Naive thymus-derived CD8-positive, alpha-beta T cell (primary cell): ENCODE measurements at regions not wholly inside any gene's neighbourhood (a gene's known extent, or its start where the extent isn't known, plus 50 kb on each side); places are given as distances from the start of the nearest gene placed in this dataset.

Experiments
- ATAC-seq, 2 donors: fragments of 150-1000 bp; cut with Tn5 transposase in 1 of 2; sonication (Bioruptor Pico), chemical (Tn5 transposase) in 1 of 2; 1 replicate in 1 of 2; 2 replicates in 1 of 2; pipeline ENCODE4 v1.10.0; 2021; ENCODE audit warnings: mild to moderate bottlenecking in 2 of 2, moderate library complexity in 2 of 2
- POLR2A ChIA-PET: fragments of 350-600 bp; sonication (Branson Sonifier 250); formaldehyde crosslinking; loops from one replicate; lab custom pipeline; 2021; ENCODE audit warnings: antibody characterized with exemption; lab: Charles Lee
- DNase-seq, 10 donors: peaks; one replicate each; pipeline versions ENCODE4 v3.0.0 to v3.0.0-alpha.2; 2020 to 2022
- H3K27ac Mint-ChIP-seq, 10 donors: one replicate each; pipeline ENCODE4 v1.8.0; 2020 to 2022; ENCODE audit warnings: mild to moderate bottlenecking in 10 of 10, mixed read lengths in 10 of 10, moderate library complexity in 4 of 10, inconsistent platforms in 1 of 10
- H3K27me3 Mint-ChIP-seq, 5 donors: one replicate each; pipeline ENCODE4 v1.8.0; 2021 to 2022; ENCODE audit warnings: mixed read lengths in 5 of 5
- H3K36me3 Mint-ChIP-seq, 3 donors: one replicate each; pipeline ENCODE4 v1.8.0; 2020 to 2022; ENCODE audit warnings: mixed read lengths in 3 of 3, mild to moderate bottlenecking in 2 of 3, inconsistent platforms in 1 of 3
- H3K4me1 Mint-ChIP-seq, 4 donors: one replicate each; pipeline ENCODE4 v1.8.0; 2021 to 2022; ENCODE audit warnings: mixed read lengths in 4 of 4
- H3K4me3 Mint-ChIP-seq, 10 donors: one replicate each; pipeline ENCODE4 v1.8.0; 2020 to 2022; ENCODE audit warnings: mild to moderate bottlenecking in 10 of 10, mixed read lengths in 10 of 10, moderate library complexity in 6 of 10, inconsistent platforms in 1 of 10
- H3K9me3 Mint-ChIP-seq, 9 donors: one replicate each; pipeline ENCODE4 v1.8.0; 2020 to 2022; ENCODE audit warnings: mixed read lengths in 9 of 9, mild to moderate bottlenecking in 3 of 9, inconsistent platforms in 1 of 9, moderate library complexity in 1 of 9

- POLR2A ChIA-PET = no interaction called here
- H3K4me3 Mint-ChIP-seq = no peak overlapping the region
- peaks cover 2 to 15% (median 6%) of the 10 kb centered on the region in 5 donors for H3K27me3 Mint-ChIP-seq
- H3K27ac Mint-ChIP-seq = no peak overlapping the region
- H3K9me3 Mint-ChIP-seq = no peaks in the 10 kb centered on the region
- DNase-seq = no peak
- H3K36me3 Mint-ChIP-seq = no peaks in the 10 kb centered on the region
- H3K4me1 Mint-ChIP-seq = peaks cover 0 to 3% (median 1%) of the 10 kb centered on the region in 4 donors
- no peak for ATAC-seq
These were observed 356.3 kb upstream of the PKDCC start for GRCh38 chr2:41691561-41691960.

- no peak for DNase-seq
- no peaks in the 10 kb centered on the region for H3K9me3 Mint-ChIP-seq
- H3K4me3 Mint-ChIP-seq = no peak overlapping the region
- peaks cover 2 to 26% (median 4%) of the 10 kb centered on the region in 5 donors for H3K27me3 Mint-ChIP-seq
- ATAC-seq = no peak
- H3K36me3 Mint-ChIP-seq = no peaks in the 10 kb centered on the region
- H3K27ac Mint-ChIP-seq = no peak overlapping the region
- peaks cover 0 to 3% (median 2%) of the 10 kb centered on the region in 4 donors for H3K4me1 Mint-ChIP-seq
- POLR2A ChIA-PET = no interaction called here
These were observed 353.2 kb upstream of the PKDCC start for GRCh38 chr2:41694536-41695049.

- Mint-ChIP-seq H3K27me3 (peaks cover 2 to 35% (median 8%) of the 10 kb centered on the region in 5 donors), H3K27ac (no peak overlapping the region), H3K36me3 (no peaks in the 10 kb centered on the region), H3K4me3 (no peak overlapping the region), H3K4me1 (peaks cover 0 to 3% (median 2%) of the 10 kb centered on the region in 4 donors), H3K9me3 (no peaks in the 10 kb centered on the region)
- POLR2A ChIA-PET = interaction anchor here (0.6 kb wide), 1 partner anchor 35 kb away, joined by 4 read pairs; no protein-coding TSS in a partner anchor
- no peak for DNase-seq
- ATAC-seq = no peak
These were observed 352.4 kb upstream of the PKDCC start for GRCh38 chr2:41695198-41696113.

GRCh38 chr2:41697389-41697788, 350.4 kb upstream of the PKDCC start:
- Mint-ChIP-seq H3K4me1 (peaks cover 0 to 3% (median 1%) of the 10 kb centered on the region in 4 donors), H3K27me3 (peaks cover 2 to 37% (median 8%) of the 10 kb centered on the region in 5 donors), H3K36me3 (no peaks in the 10 kb centered on the region), H3K27ac (no peak overlapping the region), H3K4me3 (no peak overlapping the region), H3K9me3 (no peaks in the 10 kb centered on the region)
- ATAC-seq = no peak
- POLR2A ChIA-PET = no interaction called here
- DNase-seq = no peak

- peak overlapping the region in 1 of 10 donors; percentile 72 for H3K4me3 Mint-ChIP-seq
- ATAC-seq (no peak), DNase-seq (peak in 4 of 10 donors; percentile 1 to 8 (median 4))
- no peak overlapping the region for H3K27ac Mint-ChIP-seq
- H3K4me1 Mint-ChIP-seq = peaks cover 0 to 3% (median 1%) of the 10 kb centered on the region in 4 donors
- H3K27me3 Mint-ChIP-seq = peaks cover 4 to 37% (median 8%) of the 10 kb centered on the region in 5 donors
- POLR2A ChIA-PET = no interaction called here
- no peaks in the 10 kb centered on the region for H3K36me3 Mint-ChIP-seq
- H3K9me3 Mint-ChIP-seq = no peaks in the 10 kb centered on the region
These were observed 349.0 kb upstream of the PKDCC start for GRCh38 chr2:41698678-41699422.

GRCh38 chr2:41701231-41701630, 346.6 kb upstream of the PKDCC start:
- H3K9me3 Mint-ChIP-seq = no peaks in the 10 kb centered on the region
- H3K27ac Mint-ChIP-seq = no peak overlapping the region
- H3K4me1 Mint-ChIP-seq = peaks cover 0 to 3% (median 0%) of the 10 kb centered on the region in 4 donors
- peaks cover 4 to 34% (median 7%) of the 10 kb centered on the region in 5 donors for H3K27me3 Mint-ChIP-seq
- POLR2A ChIA-PET = no interaction called here
- DNase-seq (no peak), ATAC-seq (no peak)
- no peak overlapping the region for H3K4me3 Mint-ChIP-seq
- H3K36me3 Mint-ChIP-seq = no peaks in the 10 kb centered on the region

GRCh38 chr2:41703123-41703522, 344.7 kb upstream of the PKDCC start:
- H3K27ac Mint-ChIP-seq = no peak overlapping the region
- H3K4me1 Mint-ChIP-seq = peaks cover 0 to 3% (median 0%) of the 10 kb centered on the region in 4 donors
- H3K36me3 Mint-ChIP-seq = no peaks in the 10 kb centered on the region
- POLR2A ChIA-PET = no interaction called here
- ATAC-seq (no peak), DNase-seq (no peak)
- H3K4me3 Mint-ChIP-seq = no peak overlapping the region
- no peaks in the 10 kb centered on the region for H3K9me3 Mint-ChIP-seq
- peaks cover 2 to 15% (median 5%) of the 10 kb centered on the region in 5 donors for H3K27me3 Mint-ChIP-seq

GRCh38 chr2:41705634-41706033, 342.2 kb upstream of the PKDCC start:
- no peak for ATAC-seq
- H3K9me3 Mint-ChIP-seq = no peaks in the 10 kb centered on the region

GRCh38 chr2:41706286-41706685, 341.5 kb upstream of the PKDCC start:
- H3K27ac Mint-ChIP-seq = no peak overlapping the region
- no peaks in the 10 kb centered on the region for H3K4me1 Mint-ChIP-seq
- DNase-seq = no peak

More at GRCh38 chr2:41705634-41706033, 342.2 kb upstream of the PKDCC start:
- no peak overlapping the region for H3K4me3 Mint-ChIP-seq
- H3K4me1 Mint-ChIP-seq = no peaks in the 10 kb centered on the region
- POLR2A ChIA-PET = no interaction called here
- H3K27me3 Mint-ChIP-seq = peaks cover 0 to 9% (median 3%) of the 10 kb centered on the region in 5 donors
- DNase-seq = no peak
- H3K27ac Mint-ChIP-seq = no peak overlapping the region
- no peaks in the 10 kb centered on the region for H3K36me3 Mint-ChIP-seq

GRCh38 chr2:41707790-41708451, 339.9 kb upstream of the PKDCC start:
- ATAC-seq (no peak), DNase-seq (no peak)
- peaks cover 0 to 9% (median 3%) of the 10 kb centered on the region in 5 donors for H3K27me3 Mint-ChIP-seq
- POLR2A ChIA-PET = no interaction called here
- H3K4me1 Mint-ChIP-seq = no peaks in the 10 kb centered on the region
- no peak overlapping the region for H3K4me3 Mint-ChIP-seq
- H3K9me3 Mint-ChIP-seq = no peaks in the 10 kb centered on the region
- H3K36me3 Mint-ChIP-seq = no peaks in the 10 kb centered on the region
- H3K27ac Mint-ChIP-seq = no peak overlapping the region

More at GRCh38 chr2:41706286-41706685, 341.5 kb upstream of the PKDCC start:
- Mint-ChIP-seq H3K4me3 (no peak overlapping the region), H3K36me3 (no peaks in the 10 kb centered on the region), H3K27me3 (peaks cover 0 to 9% (median 5%) of the 10 kb centered on the region in 5 donors), H3K9me3 (no peaks in the 10 kb centered on the region)
- no peak for ATAC-seq
- POLR2A ChIA-PET = no interaction called here

- POLR2A ChIA-PET = no interaction called here
- H3K27ac Mint-ChIP-seq = no peak overlapping the region
- H3K36me3 Mint-ChIP-seq = no peaks in the 10 kb centered on the region
- no peak for ATAC-seq
- DNase-seq = no peak
- H3K4me1 Mint-ChIP-seq = peaks cover 0 to 1% (median 0%) of the 10 kb centered on the region in 4 donors
- H3K4me3 Mint-ChIP-seq = no peak overlapping the region
- no peaks in the 10 kb centered on the region for H3K9me3 Mint-ChIP-seq
- peaks cover 0 to 9% (median 3%) of the 10 kb centered on the region in 5 donors for H3K27me3 Mint-ChIP-seq
These were observed 337.9 kb upstream of the PKDCC start for GRCh38 chr2:41709702-41710599.
